ENCODE measurements at regions not wholly inside any gene's neighbourhood (a gene's known extent, or its start where the extent isn't known, plus 50 kb on each side); places are given as distances from the start of the nearest gene placed in this dataset.
A peak's percentile ranks its signal among the peaks of the same experiment; 100 is the strongest.

GRCh38 chr11:59273373-59273841 is 60.7 kb upstream of the MPEG1 start:
- intact Hi-C loops (cut with DNase I, micrococcal nuclease): no loop called here
- ATAC-seq (peak; percentile 97), DNase-seq (peak in 2 of 3 donors; percentile 49 to 78)
- Histone ChIP-seq H3K4me3 (no peak overlapping the region), H3K4me1 (ENCODE audit: low read depth) (peaks cover 7% of the 10 kb centered on the region), H3K36me3 (ENCODE audit: low read depth) (no peaks in the 10 kb centered on the region), H3K9me3 (no peaks in the 10 kb centered on the region)
- TF ChIP-seq CTCF (IDR thresholded peaks at IDR 0.05): no peak

- intact Hi-C loops (cut with DNase I, micrococcal nuclease): no loop called here
- ATAC-seq: peak; percentile 44
- H3K4me1 ChIP-seq (ENCODE audit: low read depth): peaks cover 7% of the 10 kb centered on the region
- TF ChIP-seq CTCF (IDR thresholded peaks at IDR 0.05): no peak
- no peaks in the 10 kb centered on the region for H3K9me3 ChIP-seq
- H3K4me3 ChIP-seq: no peak overlapping the region
- DNase-seq: no peak
- no peaks in the 10 kb centered on the region for H3K36me3 ChIP-seq (ENCODE audit: low read depth)
These were observed 60.1 kb upstream of the MPEG1 start for GRCh38 chr11:59272771-59273372.

GRCh38 chr11:59271811-59272327 is 59.1 kb upstream of the MPEG1 start:
- intact Hi-C loops (cut with DNase I, micrococcal nuclease): no loop called here
- H3K9me3 ChIP-seq: no peaks in the 10 kb centered on the region
- peak in 1 of 3 donors; percentile 32 for DNase-seq
- peak; percentile 54 for ATAC-seq
- H3K36me3 ChIP-seq (ENCODE audit: low read depth): no peaks in the 10 kb centered on the region
- no peak for TF ChIP-seq CTCF (IDR thresholded peaks at IDR 0.05)
- H3K4me3 ChIP-seq: no peak overlapping the region
- H3K4me1 ChIP-seq (ENCODE audit: low read depth): peaks cover 7% of the 10 kb centered on the region

- no peak for ATAC-seq
- H3K9me3 ChIP-seq: no peaks in the 10 kb centered on the region
- intact Hi-C loops (cut with DNase I, micrococcal nuclease): no loop called here
These were observed 58.6 kb upstream of the MPEG1 start for GRCh38 chr11:59271247-59271755.

GRCh38 chr11:59267736-59268475 is 55.2 kb upstream of the MPEG1 start:
- ATAC-seq: peak; percentile 59
- H3K4me1 ChIP-seq (ENCODE audit: low read depth): peaks cover 1% of the 10 kb centered on the region
- no peak for TF ChIP-seq CTCF (IDR thresholded peaks at IDR 0.05)
- H3K4me3 ChIP-seq: no peak overlapping the region
- no peaks in the 10 kb centered on the region for H3K36me3 ChIP-seq (ENCODE audit: low read depth)
- no peak for DNase-seq
- intact Hi-C loops (cut with DNase I, micrococcal nuclease): no loop called here
- no peaks in the 10 kb centered on the region for H3K9me3 ChIP-seq

More at GRCh38 chr11:59271247-59271755, 58.6 kb upstream of the MPEG1 start:
- DNase-seq: no peak
- Histone ChIP-seq H3K4me3 (no peak overlapping the region), H3K36me3 (ENCODE audit: low read depth) (no peaks in the 10 kb centered on the region), H3K4me1 (ENCODE audit: low read depth) (peaks cover 7% of the 10 kb centered on the region)
- TF ChIP-seq CTCF (IDR thresholded peaks at IDR 0.05): no peak

Measured in mucosa of descending colon (tissue), 3 donors.